HepG2 (cell line): ENCODE measurements at regions not wholly inside any gene's neighbourhood (a gene's known extent, or its start where the extent isn't known, plus 50 kb on each side); places are given as distances from the start of the nearest gene placed in this dataset.

Experiments used
- ATAC-seq: fragments of 200-7000 bp; cut with Tn5 transposase; 3 replicates; pipeline ENCODE4 v1.9.1; 2020; ENCODE audit warnings: mild to moderate bottlenecking, moderate library complexity
- BruUV-seq: library from RNA; stranded (reverse); fragments of 400-500 nt; replicated peaks from 2 replicates; lab custom pipeline; 2021; lab: Mats Ljungman, UMichigan
- CTCF ChIA-PET: fragments of 300-600 bp; formaldehyde crosslinking; extraction: SDS; loops from one replicate; lab custom pipeline; 2021; ENCODE audit warnings: low total read pairs, inconsistent platforms, low intra/inter-chr PET ratio; lab: Yijun Ruan, JAX
- POLR2A ChIA-PET: fragments of 350-600 bp; sonication (Branson Sonifier 250); formaldehyde crosslinking; loops from one replicate; lab custom pipeline; 2020; ENCODE audit warnings: antibody characterized with exemption, inconsistent platforms; lab: Yijun Ruan, JAX
- DNase-seq: peaks from one replicate; pipeline ENCODE4 v3.0.0-alpha.2; 2015; ENCODE audit warnings: low spot score
- FAIRE-seq: peaks from 3 replicates; lab custom pipeline; 2011; peaks lifted over from hg19 to GRCh38; lab: Jason Lieb, UNC
- H2AFZ ChIP-seq: one replicate; pipeline ENCODE4 v1.6.1; 2011; ENCODE audit warnings: low read length, inconsistent platforms
- H3K27ac ChIP-seq: fragments of 300-600 bp; 3 replicates; pipeline ENCODE4 v1.8.0; 2011; ENCODE audit warnings: mixed run types, mild to moderate bottlenecking, mixed read lengths, low read length, inconsistent platforms; ENCODE audit not compliant: insufficient read depth; ENCODE audit errors: extremely low read length
- H3K27me3 ChIP-seq, 2 experiments: fragments of 200-600 bp in 1 of 2; 2 replicates in 1 of 2; 3 replicates in 1 of 2; pipeline versions ENCODE4 v1.6.0 to v1.8.0; 2011; ENCODE audit warnings: low read length in 2 of 2, mild to moderate bottlenecking in 2 of 2, moderate library complexity in 2 of 2, inconsistent platforms in 1 of 2; ENCODE audit not compliant: insufficient read depth in 2 of 2, control insufficient read depth in 1 of 2
- H3K36me3 ChIP-seq, 2 experiments: fragments of 200-600 bp in 1 of 2; replicated peaks in 1 of 2; 2 replicates in 1 of 2; 3 replicates in 1 of 2; pipeline versions ENCODE4 v1.5.1 to v1.8.0; 2011; ENCODE audit warnings: low read length in 2 of 2, inconsistent platforms in 1 of 2; ENCODE audit not compliant: insufficient read depth in 2 of 2, control insufficient read depth in 1 of 2
- H3K4me1 ChIP-seq: 2 replicates; pipeline ENCODE4 v1.5.1; 2012; ENCODE audit warnings: low read length, inconsistent platforms; ENCODE audit not compliant: insufficient read depth
- H3K4me2 ChIP-seq: 2 replicates; pipeline ENCODE4 v1.6.0; 2011; ENCODE audit warnings: low read depth, low read length, inconsistent platforms
- H3K4me3 ChIP-seq, 3 experiments: fragments of 200-600 bp in 1 of 3; sonication (generic), shearing (Covaris generic) in 1 of 3; replicated peaks in 1 of 3; 2 replicates each; pipeline ENCODE4 v1.5.1; 2011 to 2016; ENCODE audit warnings: low read length in 3 of 3, inconsistent platforms in 2 of 3, low read depth in 2 of 3, mild to moderate bottlenecking in 2 of 3, control low read depth in 1 of 3, mixed read lengths in 1 of 3; ENCODE audit not compliant: insufficient read depth in 1 of 3
- H3K79me2 ChIP-seq: one replicate; pipeline ENCODE4 v1.6.1; 2011; ENCODE audit warnings: low read length, inconsistent platforms; ENCODE audit not compliant: insufficient read depth
- H3K9ac ChIP-seq: 2 replicates; pipeline ENCODE4 v1.6.0; 2011; ENCODE audit warnings: mild to moderate bottlenecking, low read depth, low read length, inconsistent platforms; ENCODE audit not compliant: insufficient read depth
- H3K9me3 ChIP-seq: 2 replicates; pipeline ENCODE4 v1.5.1; 2012; ENCODE audit warnings: mild to moderate bottlenecking, low read length
- H4K20me1 ChIP-seq: 2 replicates; pipeline ENCODE4 v1.6.0; 2011; ENCODE audit warnings: inconsistent platforms, mild to moderate bottlenecking, low read length, moderate library complexity; ENCODE audit not compliant: insufficient read depth
- ASH2L ChIP-seq: fragments of 300-600, 200-600 bp; sonication (generic); IDR thresholded peaks from 2 replicates; pipeline ENCODE4 v1.7.0; 2017; ENCODE audit warnings: low read depth, mild to moderate bottlenecking, moderate library complexity, mixed read lengths, low read length; ENCODE audit not compliant: insufficient read length
- PHF21A ChIP-seq: sonication (generic); formaldehyde crosslinking; IDR thresholded peaks from 2 replicates; pipeline ENCODE4 v1.5.0; 2020; ENCODE audit warnings: mild to moderate bottlenecking, missing genetic modification reagents
- SRSF4 ChIP-seq: fragments of 200-400 bp; formaldehyde crosslinking; IDR thresholded peaks from one replicate; pipeline ENCODE4 v1.6.1; 2018; ENCODE audit warnings: mild to moderate bottlenecking, low read depth, low read length, moderate library complexity; ENCODE audit not compliant: poor library complexity, severe bottlenecking
- TBX3 ChIP-seq: fragments of 450-650 bp; IDR thresholded peaks from 2 replicates; pipeline ENCODE4 v1.6.1; 2017; ENCODE audit warnings: antibody characterized with exemption, mild to moderate bottlenecking, inconsistent platforms, borderline replicate concordance
- ZNF775 ChIP-seq: sonication (generic); formaldehyde crosslinking; IDR thresholded peaks from 2 replicates; pipeline ENCODE4 v1.4.0; 2020; ENCODE audit warnings: missing genetic modification reagents, mild to moderate bottlenecking, moderate library complexity, borderline replicate concordance
- in situ Hi-C: cut with HindIII; loops from 2 replicates; pipeline ENCODE4 v1.10.0; 2017; ENCODE audit warnings: low pct_unique_long_range_greater_than_20kb; ENCODE audit not compliant: extremely low pct_ligation_motif_present
- intact Hi-C: fragments of 100-400 bp; cut with micrococcal nuclease; formaldehyde crosslinking; loops from one replicate; pipeline ENCODE4 v1.10.0; 2022; ENCODE audit not compliant: unreplicated experiment
- TF ChIP-seq, protein P1 (sequence below): sonication (generic); formaldehyde crosslinking; conservative IDR thresholded peaks from 2 replicates; pipeline ENCODE4 v1.4.0; 2020; ENCODE audit warnings: missing genetic modification reagents
- TF ChIP-seq, protein P2 (sequence below): conservative IDR thresholded peaks from 2 replicates; pipeline ENCODE4 v1.6.1; 2018; ENCODE audit warnings: missing genetic modification reagents
- TF ChIP-seq, protein P3 (sequence below): sonication (generic); formaldehyde crosslinking; IDR thresholded peaks from 2 replicates; pipeline ENCODE4 v1.8.0; 2022; ENCODE audit warnings: missing genetic modification reagents, mild to moderate bottlenecking, moderate library complexity, borderline replicate concordance
- TF ChIP-seq, protein P4 (sequence below): sonication (generic); formaldehyde crosslinking; IDR thresholded peaks from 2 replicates; pipeline ENCODE4 v1.8.1; 2022; ENCODE audit warnings: low read depth, mild to moderate bottlenecking, missing genetic modification reagents
- TF ChIP-seq, protein P5 (sequence below): sonication (generic); formaldehyde crosslinking; IDR thresholded peaks from 2 replicates; pipeline ENCODE4 v1.4.0; 2020; ENCODE audit warnings: missing genetic modification reagents
- TF ChIP-seq, protein P6 (sequence below): sonication (generic); formaldehyde crosslinking; IDR thresholded peaks from 2 replicates; pipeline ENCODE4 v1.4.0; 2020; ENCODE audit warnings: mild to moderate bottlenecking, missing genetic modification reagents

DNA sequence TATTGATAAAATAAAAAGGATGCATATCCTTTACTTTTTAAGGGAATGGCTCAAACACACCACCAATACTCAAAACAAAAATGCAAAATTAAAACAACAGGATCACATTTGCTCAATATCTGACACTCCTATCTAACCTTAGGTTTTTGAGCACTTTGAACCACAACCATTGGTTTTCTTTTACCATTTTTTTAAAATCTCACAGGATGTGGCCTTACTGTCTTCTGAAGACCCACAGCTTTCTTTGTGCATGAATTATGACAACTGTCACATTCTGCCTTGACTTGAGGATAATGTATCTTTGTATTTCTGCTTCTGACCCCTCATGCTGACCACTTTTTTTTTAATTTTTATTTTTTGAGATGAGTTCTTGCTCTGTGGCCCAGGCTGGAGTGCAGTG lies 461.1 kb upstream of the NRP1 start:
- H3K4me3 ChIP-seq, result no peak overlapping the region
- H3K79me2 ChIP-seq, result no peaks in the 10 kb centered on the region
- no peak for FAIRE-seq
- peaks cover 32% of the 10 kb centered on the region for H3K4me1 ChIP-seq
- ChIA-PET CTCF (no interaction called here), POLR2A (no interaction called here)
- no peaks in the 10 kb centered on the region for H3K36me3 ChIP-seq
- no peak overlapping the region for H3K27ac ChIP-seq
- no peaks in the 10 kb centered on the region for H3K9me3 ChIP-seq
- no peaks in the 10 kb centered on the region; a peak in 1 of 5 replicates for H3K27me3 ChIP-seq
- no peak for DNase-seq
- in situ Hi-C loops, result no loop called here
- no peak for ATAC-seq
- H3K4me2 ChIP-seq, result no peak overlapping the region
- no TSS peak for BruUV-seq
- H3K9ac ChIP-seq, result no peak overlapping the region
- intact Hi-C loops, result loop anchor here (10.0 kb wide), 1 partner anchor 311 kb away; no protein-coding TSS in a partner anchor
- H4K20me1 ChIP-seq, result no peaks in the 10 kb centered on the region
- H2AFZ ChIP-seq, result no peak overlapping the region
- TF ChIP-seq, protein P1, sequence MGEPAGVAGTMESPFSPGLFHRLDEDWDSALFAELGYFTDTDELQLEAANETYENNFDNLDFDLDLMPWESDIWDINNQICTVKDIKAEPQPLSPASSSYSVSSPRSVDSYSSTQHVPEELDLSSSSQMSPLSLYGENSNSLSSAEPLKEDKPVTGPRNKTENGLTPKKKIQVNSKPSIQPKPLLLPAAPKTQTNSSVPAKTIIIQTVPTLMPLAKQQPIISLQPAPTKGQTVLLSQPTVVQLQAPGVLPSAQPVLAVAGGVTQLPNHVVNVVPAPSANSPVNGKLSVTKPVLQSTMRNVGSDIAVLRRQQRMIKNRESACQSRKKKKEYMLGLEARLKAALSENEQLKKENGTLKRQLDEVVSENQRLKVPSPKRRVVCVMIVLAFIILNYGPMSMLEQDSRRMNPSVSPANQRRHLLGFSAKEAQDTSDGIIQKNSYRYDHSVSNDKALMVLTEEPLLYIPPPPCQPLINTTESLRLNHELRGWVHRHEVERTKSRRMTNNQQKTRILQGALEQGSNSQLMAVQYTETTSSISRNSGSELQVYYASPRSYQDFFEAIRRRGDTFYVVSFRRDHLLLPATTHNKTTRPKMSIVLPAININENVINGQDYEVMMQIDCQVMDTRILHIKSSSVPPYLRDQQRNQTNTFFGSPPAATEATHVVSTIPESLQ (CRISPR knock-in tag), result no peak
- TF ChIP-seq, protein P2, sequence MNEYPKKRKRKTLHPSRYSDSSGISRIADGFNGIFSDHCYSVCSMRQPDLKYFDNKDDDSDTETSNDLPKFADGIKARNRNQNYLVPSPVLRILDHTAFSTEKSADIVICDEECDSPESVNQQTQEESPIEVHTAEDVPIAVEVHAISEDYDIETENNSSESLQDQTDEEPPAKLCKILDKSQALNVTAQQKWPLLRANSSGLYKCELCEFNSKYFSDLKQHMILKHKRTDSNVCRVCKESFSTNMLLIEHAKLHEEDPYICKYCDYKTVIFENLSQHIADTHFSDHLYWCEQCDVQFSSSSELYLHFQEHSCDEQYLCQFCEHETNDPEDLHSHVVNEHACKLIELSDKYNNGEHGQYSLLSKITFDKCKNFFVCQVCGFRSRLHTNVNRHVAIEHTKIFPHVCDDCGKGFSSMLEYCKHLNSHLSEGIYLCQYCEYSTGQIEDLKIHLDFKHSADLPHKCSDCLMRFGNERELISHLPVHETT (CRISPR knock-in tag), result no peak
- TF ChIP-seq ZNF775 (CRISPR knock-in tag) (no peak), PHF21A (no peak), SRSF4 (no peak), TBX3 (no peak), ASH2L (no peak)
- TF ChIP-seq, protein P3, sequence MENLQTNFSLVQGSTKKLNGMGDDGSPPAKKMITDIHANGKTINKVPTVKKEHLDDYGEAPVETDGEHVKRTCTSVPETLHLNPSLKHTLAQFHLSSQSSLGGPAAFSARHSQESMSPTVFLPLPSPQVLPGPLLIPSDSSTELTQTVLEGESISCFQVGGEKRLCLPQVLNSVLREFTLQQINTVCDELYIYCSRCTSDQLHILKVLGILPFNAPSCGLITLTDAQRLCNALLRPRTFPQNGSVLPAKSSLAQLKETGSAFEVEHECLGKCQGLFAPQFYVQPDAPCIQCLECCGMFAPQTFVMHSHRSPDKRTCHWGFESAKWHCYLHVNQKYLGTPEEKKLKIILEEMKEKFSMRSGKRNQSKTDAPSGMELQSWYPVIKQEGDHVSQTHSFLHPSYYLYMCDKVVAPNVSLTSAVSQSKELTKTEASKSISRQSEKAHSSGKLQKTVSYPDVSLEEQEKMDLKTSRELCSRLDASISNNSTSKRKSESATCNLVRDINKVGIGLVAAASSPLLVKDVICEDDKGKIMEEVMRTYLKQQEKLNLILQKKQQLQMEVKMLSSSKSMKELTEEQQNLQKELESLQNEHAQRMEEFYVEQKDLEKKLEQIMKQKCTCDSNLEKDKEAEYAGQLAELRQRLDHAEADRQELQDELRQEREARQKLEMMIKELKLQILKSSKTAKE (CRISPR knock-in tag), result no peak
- TF ChIP-seq, protein P4, sequence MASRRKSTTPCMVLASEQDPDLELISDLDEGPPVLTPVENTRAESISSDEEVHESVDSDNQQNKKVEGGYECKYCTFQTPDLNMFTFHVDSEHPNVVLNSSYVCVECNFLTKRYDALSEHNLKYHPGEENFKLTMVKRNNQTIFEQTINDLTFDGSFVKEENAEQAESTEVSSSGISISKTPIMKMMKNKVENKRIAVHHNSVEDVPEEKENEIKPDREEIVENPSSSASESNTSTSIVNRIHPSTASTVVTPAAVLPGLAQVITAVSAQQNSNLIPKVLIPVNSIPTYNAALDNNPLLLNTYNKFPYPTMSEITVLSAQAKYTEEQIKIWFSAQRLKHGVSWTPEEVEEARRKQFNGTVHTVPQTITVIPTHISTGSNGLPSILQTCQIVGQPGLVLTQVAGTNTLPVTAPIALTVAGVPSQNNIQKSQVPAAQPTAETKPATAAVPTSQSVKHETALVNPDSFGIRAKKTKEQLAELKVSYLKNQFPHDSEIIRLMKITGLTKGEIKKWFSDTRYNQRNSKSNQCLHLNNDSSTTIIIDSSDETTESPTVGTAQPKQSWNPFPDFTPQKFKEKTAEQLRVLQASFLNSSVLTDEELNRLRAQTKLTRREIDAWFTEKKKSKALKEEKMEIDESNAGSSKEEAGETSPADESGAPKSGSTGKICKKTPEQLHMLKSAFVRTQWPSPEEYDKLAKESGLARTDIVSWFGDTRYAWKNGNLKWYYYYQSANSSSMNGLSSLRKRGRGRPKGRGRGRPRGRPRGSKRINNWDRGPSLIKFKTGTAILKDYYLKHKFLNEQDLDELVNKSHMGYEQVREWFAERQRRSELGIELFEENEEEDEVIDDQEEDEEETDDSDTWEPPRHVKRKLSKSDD (CRISPR knock-in tag), result no peak
- TF ChIP-seq, protein P5, sequence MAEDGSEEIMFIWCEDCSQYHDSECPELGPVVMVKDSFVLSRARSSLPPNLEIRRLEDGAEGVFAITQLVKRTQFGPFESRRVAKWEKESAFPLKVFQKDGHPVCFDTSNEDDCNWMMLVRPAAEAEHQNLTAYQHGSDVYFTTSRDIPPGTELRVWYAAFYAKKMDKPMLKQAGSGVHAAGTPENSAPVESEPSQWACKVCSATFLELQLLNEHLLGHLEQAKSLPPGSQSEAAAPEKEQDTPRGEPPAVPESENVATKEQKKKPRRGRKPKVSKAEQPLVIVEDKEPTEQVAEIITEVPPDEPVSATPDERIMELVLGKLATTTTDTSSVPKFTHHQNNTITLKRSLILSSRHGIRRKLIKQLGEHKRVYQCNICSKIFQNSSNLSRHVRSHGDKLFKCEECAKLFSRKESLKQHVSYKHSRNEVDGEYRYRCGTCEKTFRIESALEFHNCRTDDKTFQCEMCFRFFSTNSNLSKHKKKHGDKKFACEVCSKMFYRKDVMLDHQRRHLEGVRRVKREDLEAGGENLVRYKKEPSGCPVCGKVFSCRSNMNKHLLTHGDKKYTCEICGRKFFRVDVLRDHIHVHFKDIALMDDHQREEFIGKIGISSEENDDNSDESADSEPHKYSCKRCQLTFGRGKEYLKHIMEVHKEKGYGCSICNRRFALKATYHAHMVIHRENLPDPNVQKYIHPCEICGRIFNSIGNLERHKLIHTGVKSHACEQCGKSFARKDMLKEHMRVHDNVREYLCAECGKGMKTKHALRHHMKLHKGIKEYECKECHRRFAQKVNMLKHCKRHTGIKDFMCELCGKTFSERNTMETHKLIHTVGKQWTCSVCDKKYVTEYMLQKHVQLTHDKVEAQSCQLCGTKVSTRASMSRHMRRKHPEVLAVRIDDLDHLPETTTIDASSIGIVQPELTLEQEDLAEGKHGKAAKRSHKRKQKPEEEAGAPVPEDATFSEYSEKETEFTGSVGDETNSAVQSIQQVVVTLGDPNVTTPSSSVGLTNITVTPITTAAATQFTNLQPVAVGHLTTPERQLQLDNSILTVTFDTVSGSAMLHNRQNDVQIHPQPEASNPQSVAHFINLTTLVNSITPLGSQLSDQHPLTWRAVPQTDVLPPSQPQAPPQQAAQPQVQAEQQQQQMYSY (CRISPR knock-in tag), result no peak
- TF ChIP-seq, protein P6, sequence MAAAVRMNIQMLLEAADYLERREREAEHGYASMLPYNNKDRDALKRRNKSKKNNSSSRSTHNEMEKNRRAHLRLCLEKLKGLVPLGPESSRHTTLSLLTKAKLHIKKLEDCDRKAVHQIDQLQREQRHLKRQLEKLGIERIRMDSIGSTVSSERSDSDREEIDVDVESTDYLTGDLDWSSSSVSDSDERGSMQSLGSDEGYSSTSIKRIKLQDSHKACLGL, result no peak
